ENCODE measurements at regions not wholly inside any gene's neighbourhood (a gene's known extent, or its start where the extent isn't known, plus 50 kb on each side); places are given as distances from the start of the nearest gene placed in this dataset.

- ChIA-PET CTCF (no interaction called here), POLR2A (no interaction called here)
Measured at GRCh38 chr2:122867941-122868340, 1112.5 kb downstream of the TSN start.

GRCh38 chr2:122868646-122869275 lies 1113.3 kb downstream of the TSN start:
- ChIA-PET CTCF (no interaction called here), POLR2A (no interaction called here)

DNA sequence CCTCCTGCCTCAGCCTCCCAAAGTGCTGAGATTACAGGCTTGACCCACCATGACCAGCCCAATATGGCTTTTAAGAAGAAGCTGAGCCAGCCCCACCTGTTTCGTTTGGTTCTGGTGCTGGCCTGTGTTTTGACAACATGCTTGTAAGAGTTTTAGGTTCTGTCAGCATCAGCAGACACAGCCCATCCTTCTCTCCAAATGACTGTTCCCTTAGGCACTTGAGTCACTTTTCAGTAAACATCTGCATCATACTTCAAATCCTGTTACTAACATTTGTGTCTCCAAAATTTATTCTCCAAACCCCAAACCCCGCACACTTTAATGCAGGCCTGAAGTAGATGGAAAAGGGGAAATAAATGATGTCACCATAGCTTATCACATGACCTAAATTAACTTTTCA lies 1118.5 kb downstream of the TSN start:
- POLR2A ChIA-PET = no interaction called here
- CTCF ChIA-PET = no interaction called here

DNA sequence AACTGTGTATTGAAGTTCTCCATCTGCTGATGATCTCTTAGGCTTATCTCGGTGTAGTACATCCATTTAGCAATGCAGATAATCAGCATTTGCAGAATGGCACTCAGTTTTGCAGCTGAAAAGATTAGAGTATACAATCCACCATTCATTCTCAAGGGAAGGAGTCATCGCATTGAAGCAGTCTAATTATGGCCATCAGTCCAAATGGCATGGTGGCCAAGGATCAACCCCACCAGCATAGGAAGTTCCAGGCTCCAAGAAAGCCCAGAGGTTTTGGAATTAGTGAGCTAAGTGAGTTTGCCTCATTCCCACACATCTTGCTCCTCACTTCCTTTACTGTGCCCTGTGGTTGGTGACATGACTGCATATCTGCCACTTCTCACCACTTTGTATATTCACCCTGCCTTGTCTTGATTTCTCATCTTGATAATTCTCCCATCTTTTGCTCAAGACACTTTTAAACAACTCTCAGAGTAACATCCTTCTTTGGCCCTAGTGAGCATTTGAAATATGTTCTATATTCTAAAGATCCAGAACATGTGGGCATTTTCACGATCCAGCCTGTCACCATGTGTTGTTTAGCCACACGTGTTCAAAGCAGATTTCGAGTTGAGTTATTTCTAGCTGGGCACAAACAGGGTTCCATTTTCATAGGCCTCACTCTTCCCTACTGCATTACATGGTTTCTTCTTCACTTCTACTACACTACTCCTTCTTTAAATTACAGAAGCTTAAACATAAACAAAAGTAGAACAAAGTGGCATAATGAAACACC lies 1119.8 kb downstream of the TSN start:
- ChIA-PET POLR2A (no interaction called here), CTCF (no interaction called here)

GRCh38 chr2:122883849-122884248 lies 1128.4 kb downstream of the TSN start:
- CTCF ChIA-PET = no interaction called here
- POLR2A ChIA-PET = no interaction called here

DNA sequence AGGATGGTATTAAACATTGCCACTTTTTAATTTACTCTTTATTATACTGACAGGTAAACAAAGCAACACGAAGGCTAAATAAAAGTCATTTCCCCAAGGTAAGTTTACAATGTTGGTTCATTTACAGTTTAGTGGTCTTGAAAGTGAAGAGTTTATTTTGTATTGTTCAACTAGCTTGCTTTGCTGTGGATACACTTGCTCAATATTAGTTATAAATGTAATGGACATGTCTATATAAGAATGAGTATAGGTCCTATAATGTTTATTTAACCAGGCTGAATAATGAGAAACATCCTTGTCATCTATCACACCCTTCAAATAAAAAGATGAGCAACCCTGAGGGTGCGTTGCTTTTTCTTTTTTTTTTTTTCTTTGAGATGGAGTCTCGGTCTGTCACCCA lies 1129.4 kb downstream of the TSN start:
- CTCF ChIA-PET = no interaction called here
- POLR2A ChIA-PET = no interaction called here

DNA sequence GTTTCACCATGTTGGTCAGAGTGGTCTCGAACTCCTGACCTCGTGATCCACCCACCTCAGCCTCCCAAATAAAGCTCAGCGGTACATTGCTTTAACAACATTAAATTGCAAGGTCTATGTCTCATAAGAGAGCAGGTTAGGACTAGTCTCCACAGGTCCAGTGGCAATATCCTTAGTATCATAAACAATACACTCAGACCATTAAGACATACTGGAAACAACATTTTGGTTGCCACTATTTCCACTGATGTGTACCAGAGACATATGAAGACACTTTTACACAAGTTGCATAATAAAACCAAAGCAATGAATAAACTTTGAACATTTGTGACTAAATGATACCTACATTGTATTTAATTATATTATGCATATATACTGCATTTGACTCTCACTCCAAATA lies 1130.0 kb downstream of the TSN start:
- CTCF ChIA-PET = no interaction called here

GRCh38 chr2:122886479-122887145 lies 1131.2 kb downstream of the TSN start:
- ChIA-PET POLR2A (no interaction called here), CTCF (no interaction called here)

More for the DNA sequence above, 1130.0 kb downstream of the TSN start:
- POLR2A ChIA-PET = no interaction called here

GRCh38 chr2:122899614-122900013 lies 1125.5 kb upstream of the CNTNAP5 start:
- ChIA-PET CTCF (no interaction called here), POLR2A (no interaction called here)

DNA sequence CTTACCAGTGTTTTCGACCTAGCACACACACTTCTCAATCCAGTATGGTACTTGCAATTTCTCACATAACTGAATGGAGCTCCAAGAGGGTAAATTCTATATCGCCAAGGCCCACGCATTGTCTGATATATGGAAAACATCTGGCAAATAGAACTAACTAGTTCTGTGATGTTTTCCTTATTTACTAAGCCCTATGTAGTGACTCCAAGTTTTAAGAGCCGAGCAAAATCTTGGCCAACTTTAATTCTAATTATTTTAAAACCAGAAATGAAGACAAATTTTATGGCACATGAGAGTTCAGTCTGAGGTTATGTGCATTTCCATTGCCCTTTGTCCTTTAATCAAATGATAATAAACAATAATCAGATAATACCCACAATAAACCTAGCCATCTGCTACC lies 1119.7 kb upstream of the CNTNAP5 start:
- ChIA-PET CTCF (no interaction called here), POLR2A (no interaction called here)

GRCh38 chr2:122908159-122908558 lies 1116.9 kb upstream of the CNTNAP5 start:
- ChIA-PET POLR2A (no interaction called here), CTCF (no interaction called here)

- CTCF ChIA-PET = no interaction called here
- POLR2A ChIA-PET = no interaction called here
Measured at GRCh38 chr2:122927197-122927596, 1097.9 kb upstream of the CNTNAP5 start.

DNA sequence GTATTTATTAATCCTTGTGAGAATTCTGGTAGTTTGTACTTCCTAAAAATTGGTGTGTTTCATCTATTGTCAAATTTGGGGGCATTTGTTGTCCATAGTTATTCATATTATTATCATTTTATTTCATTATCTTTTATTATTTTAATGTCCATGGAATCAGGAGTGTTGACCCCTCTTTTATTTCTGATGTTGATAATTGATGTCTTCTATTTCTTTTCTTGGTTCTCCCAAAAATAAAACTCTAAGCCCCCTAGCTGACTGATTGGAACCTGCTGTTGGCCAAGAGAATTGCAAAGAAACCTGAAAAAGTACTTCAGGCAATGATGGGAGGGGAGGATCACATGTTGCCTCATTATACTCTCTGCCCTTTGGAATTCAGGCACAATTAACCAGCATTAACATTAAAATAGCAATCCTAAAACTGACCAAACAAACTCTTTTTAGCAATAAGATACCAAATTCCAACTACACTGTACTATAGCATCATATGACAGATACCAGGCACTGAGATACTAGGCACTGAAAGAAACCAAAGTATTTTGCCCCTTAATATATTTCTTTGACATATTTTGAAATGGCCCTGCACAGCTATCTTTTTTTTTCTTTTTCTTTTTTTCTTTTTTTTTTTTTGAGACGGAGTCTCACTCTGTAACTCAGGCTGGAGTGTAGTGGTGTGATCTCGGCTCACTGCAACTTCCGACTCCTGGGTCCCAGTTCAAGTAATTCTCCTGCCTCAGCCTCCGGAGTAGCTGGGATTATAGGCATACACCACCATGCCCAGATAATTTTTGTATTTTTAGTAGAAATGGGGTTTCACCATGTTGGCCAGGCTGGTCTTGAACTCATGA lies 1097.2 kb upstream of the CNTNAP5 start:
- ChIA-PET CTCF (no interaction called here), POLR2A (no interaction called here)

DNA sequence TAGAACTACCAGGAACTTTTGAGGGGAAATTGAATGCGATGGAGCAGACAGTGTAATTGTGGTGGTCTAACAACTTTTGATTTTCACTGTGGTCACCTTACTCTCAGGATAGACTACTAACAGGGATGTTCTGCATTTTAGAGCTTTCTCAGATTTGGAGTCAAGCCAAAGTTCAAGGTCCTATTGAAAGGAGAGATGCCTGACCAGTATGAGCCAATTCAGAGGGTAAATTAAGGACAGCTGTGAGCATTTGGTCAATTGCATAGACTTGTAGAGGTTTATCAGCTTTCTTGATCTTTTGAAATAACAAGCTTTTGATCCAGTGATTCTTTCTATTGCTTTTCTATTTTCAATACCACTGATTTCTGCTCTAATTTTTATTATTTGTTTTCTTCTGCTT lies 1095.7 kb upstream of the CNTNAP5 start:
- CTCF ChIA-PET = no interaction called here
- POLR2A ChIA-PET = no interaction called here

DNA sequence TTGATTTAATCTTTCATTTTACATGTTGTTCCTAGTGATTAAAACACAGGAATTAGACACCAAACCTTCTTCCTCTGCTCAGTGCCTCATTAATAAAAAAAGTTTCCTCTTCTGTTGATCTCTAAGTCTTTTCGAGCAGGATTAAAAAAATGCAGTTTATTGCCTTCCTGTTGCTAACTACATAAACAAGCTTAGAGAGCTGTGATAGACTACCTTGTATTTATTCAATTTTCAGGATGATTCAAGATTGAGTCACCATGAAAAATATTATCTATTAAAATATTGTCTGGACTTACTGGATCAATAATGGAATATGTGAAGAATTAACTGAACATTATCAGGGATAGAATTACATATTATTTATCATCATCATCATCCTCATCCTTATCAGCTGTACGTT lies 1089.6 kb upstream of the CNTNAP5 start:
- CTCF ChIA-PET = interaction anchor here (0.7 kb wide), 1 partner anchor 1156 kb away, joined by 3 read pairs; no protein-coding TSS in a partner anchor
- POLR2A ChIA-PET = no interaction called here

DNA sequence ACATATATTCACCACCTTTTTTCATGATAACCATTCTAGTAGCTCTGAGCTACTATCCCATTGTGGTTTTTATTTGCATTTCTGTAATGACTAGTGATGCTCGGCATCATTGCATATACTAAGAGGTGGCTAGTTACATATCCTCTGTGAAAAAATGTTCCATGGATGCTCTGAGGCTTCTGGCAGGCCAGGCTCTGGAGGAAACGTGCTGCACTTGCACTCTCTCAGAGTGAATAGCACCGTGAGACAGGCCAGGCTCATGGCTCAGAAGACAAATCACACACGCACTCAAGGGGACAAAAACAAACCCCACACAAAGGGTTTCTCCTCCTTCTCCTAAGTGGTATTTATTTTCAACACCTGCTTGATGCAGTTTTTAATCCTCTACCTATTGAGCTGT lies 1085.3 kb upstream of the CNTNAP5 start:
- ChIA-PET POLR2A (no interaction called here), CTCF (no interaction called here)

DNA sequence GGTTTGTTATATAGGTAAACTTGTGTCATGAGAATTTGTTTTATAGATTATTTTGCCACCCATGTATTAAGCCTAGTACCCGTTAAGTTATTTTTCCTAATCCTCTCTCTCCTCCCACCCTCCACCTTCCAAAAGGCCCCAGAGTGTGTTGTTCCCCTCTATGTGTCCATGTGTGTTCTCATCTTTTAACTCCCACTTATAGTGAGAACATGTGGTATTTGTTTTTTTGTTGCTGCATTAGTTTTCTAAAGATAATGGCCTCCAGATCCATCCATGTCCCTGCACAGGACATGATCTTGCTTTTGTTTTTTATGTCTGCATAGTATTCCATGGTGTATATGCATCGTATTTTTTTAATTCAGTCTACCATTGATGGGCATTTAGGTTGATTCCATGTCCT lies 1075.6 kb upstream of the CNTNAP5 start:
- ChIA-PET POLR2A (no interaction called here), CTCF (no interaction called here)

GRCh38 chr2:122955776-122956175 lies 1069.3 kb upstream of the CNTNAP5 start:
- ChIA-PET POLR2A (no interaction called here), CTCF (interaction anchor here (0.7 kb wide), 1 partner anchor 405 kb away, joined by 4 read pairs; no protein-coding TSS in a partner anchor)

GRCh38 chr2:122960759-122961641 lies 1064.1 kb upstream of the CNTNAP5 start:
- CTCF ChIA-PET = no interaction called here
- POLR2A ChIA-PET = no interaction called here

DNA sequence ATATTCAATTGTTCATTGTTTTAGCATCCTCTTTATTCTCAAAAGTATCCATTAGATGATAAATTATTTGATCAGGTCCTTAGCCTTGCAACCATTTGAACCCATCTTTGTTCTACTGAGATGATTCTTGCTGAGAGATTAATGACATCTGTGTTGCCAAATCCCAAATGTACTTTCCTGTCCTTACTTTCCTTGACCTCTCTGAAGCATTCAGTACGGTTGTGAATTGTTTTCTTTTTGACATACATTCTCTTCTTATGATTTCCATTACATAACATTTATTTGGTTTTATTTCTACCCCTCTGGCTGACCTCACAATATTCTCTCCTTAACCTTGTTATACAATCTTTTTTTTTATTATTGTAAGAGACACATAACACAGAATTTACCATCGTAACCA lies 1058.6 kb upstream of the CNTNAP5 start:
- ChIA-PET POLR2A (no interaction called here), CTCF (no interaction called here)

Data from activated CD8-positive, alpha-beta memory T cell treated with anti-CD3 and anti-CD28 coated beads for 36 hours (primary cell).